Right ventricle myocardium superior (tissue), 1 donor: ENCODE measurements at regions not wholly inside any gene's neighbourhood (a gene's known extent, or its start where the extent isn't known, plus 50 kb on each side); places are given as distances from the start of the nearest gene placed in this dataset.

Experiments used
- ATAC-seq: fragments of 200-7000 bp; cut with Tn5 transposase; one replicate; pipeline ENCODE4 v1.9.1; 2020; ENCODE audit warnings: mild to moderate bottlenecking; ENCODE audit not compliant: poor library complexity
- DNase-seq: peaks from one replicate; pipeline ENCODE4 v3.0.0-alpha.2; 2020
- intact Hi-C: fragments of 100-400 bp; cut with DNase I; formaldehyde crosslinking; loops from one replicate; pipeline ENCODE4 v1.11.2; 2022
- donor health status: DM: no; HTN: yes; CAD: no; lungs with severe emphysema.

GRCh38 chr3:59127071-59127470, 77.2 kb upstream of the CFAP20DC start:
- intact Hi-C loops, result no loop called here
- DNase-seq, result no peak
- no peak for ATAC-seq

DNA sequence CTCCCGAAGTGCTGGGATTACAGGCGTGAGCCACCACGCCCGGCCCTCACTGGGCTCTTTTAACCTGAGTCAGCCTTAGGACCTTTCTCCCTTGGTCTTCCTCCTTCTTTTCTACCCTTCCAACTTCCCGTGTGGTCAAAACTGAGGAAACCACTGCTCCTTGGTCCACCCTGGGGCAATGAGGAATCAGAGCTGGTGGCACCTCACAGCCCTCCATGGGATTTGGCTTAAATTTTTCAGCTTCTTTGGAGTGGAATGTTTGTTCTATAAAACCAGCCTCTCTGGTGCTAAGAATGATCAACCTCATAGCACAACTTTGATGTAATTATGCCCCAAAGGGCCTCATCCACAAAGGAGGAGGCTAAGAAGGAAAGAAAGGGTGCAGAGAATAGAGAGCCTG, 76.6 kb upstream of the CFAP20DC start:
- intact Hi-C loops, result no loop called here
- DNase-seq, result no peak
- no peak for ATAC-seq

DNA sequence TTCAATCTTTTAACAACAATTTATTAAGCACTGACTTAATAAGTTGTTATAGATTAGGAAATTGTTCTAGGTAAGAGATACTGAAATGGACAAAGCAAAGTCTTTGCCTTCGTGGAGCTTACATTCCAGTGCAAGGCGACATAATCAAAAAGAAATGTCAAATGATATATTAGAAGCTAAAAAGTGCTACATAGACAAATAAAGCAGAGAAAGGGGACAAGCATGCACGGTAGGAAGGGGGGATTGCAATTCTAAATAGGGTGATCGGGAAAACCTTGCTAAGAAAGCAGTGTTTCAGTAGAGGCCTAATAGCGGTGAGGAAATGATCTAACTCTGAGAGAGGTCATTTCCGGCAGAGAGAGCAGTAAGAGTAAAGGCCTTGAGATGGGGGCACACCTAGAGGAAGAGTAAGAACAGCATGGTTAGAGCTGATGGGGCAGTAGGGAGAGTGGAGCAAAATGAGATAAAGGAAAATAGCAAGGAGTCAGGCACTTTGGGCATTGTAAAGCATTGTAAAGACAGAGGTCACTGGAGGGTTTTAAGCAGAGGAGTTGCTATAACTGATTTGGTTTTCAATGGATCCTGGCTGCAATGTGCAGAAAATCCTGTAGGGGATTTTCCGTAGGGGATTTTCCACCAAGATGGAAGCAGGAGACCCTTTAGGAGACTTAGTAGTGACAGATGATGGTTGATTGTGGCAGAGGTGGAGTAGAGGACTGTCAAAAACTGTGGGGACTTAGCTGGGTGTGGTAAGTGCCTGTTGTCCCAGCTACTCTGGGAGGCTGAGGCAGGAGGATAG, 71.7 kb upstream of the CFAP20DC start:
- no peak for DNase-seq
- intact Hi-C loops, result no loop called here
- no peak for ATAC-seq

- ATAC-seq, result no peak
- no peak for DNase-seq
- intact Hi-C loops, result no loop called here
Observed at GRCh38 chr3:59118928-59119327, 69.1 kb upstream of the CFAP20DC start.

DNA sequence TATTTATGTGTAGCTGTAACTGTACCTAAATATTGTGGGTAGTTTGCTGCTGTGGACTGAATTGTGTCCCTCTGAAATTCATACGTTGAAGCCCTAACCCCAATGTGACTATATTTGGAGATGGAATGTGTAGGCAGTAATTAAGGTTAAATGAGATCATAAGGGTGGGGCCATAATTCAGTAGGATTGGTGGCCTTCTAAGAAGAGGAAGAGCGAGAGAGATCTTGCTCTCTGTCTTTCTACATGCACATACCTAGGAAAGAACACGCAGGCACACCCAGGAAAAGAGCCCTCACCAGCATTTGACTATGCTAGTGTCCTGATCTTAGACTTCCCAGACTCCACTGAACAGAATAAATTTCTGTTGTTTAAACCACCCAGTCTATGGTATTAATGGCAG, 67.6 kb upstream of the CFAP20DC start:
- ATAC-seq, result no peak
- intact Hi-C loops, result no loop called here
- DNase-seq, result no peak

- ATAC-seq (no peak), DNase-seq (no peak)
- intact Hi-C loops, result no loop called here
Observed at GRCh38 chr3:59116233-59116537, 66.4 kb upstream of the CFAP20DC start.

GRCh38 chr3:59115364-59116232, 65.8 kb upstream of the CFAP20DC start:
- no peak for DNase-seq
- intact Hi-C loops, result no loop called here
- no peak for ATAC-seq

GRCh38 chr3:59107856-59108815, 58.3 kb upstream of the CFAP20DC start:
- DNase-seq (no peak), ATAC-seq (no peak)
- intact Hi-C loops, result no loop called here

GRCh38 chr3:59106085-59106648, 56.3 kb upstream of the CFAP20DC start:
- no peak for DNase-seq
- intact Hi-C loops, result no loop called here

DNA sequence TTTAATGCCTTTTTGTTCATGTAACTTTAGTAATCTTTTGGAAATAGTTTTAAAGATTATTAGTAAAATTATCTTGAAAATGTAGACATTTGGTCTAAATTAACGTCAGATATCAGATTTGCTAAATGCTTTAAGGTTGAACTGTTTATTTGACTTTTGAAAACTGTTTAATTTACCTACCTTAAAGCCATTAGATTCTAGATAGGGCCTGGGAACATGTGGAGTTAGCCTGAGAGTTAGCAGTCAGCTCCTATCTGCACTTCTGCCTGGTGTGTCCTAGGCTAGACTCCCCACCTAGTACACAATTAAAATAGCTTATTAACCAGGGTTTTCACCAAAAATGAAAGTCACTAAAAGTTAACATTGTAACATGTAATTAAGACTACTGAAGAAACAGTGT, 53.7 kb upstream of the CFAP20DC start:
- intact Hi-C loops, result no loop called here
- DNase-seq, result no peak
- ATAC-seq, result no peak

More at GRCh38 chr3:59106085-59106648, 56.3 kb upstream of the CFAP20DC start:
- ATAC-seq, result no peak

- ATAC-seq (no peak), DNase-seq (no peak)
- intact Hi-C loops, result no loop called here
Observed at GRCh38 chr3:59101231-59101736, 51.5 kb upstream of the CFAP20DC start.
